GM23338 (cell line): ENCODE measurements at regions not wholly inside any gene's neighbourhood (a gene's known extent, or its start where the extent isn't known, plus 50 kb on each side); places are given as distances from the start of the nearest gene placed in this dataset.

Experiments used
- EZH2 ChIP-seq: fragments of 200-600 bp; sonication (generic); IDR thresholded peaks from one replicate; pipeline ENCODE4 v1.8.0; 2017; ENCODE audit warnings: antibody characterized with exemption, mild to moderate bottlenecking, low read depth; ENCODE audit not compliant: unreplicated experiment
- EZH2phosphoT487 ChIP-seq: fragments of 200-600 bp; sonication (generic); IDR thresholded peaks from one replicate; pipeline ENCODE4 v1.8.1; 2018; ENCODE audit warnings: antibody characterized with exemption; ENCODE audit not compliant: unreplicated experiment
- POLR2AphosphoS5 ChIP-seq: IDR thresholded peaks from 2 replicates; pipeline ENCODE4 v1.6.1; 2016; ENCODE audit warnings: antibody characterized with exemption, low read depth
- STAT1 ChIP-seq: IDR thresholded peaks from one replicate; pipeline ENCODE4 v1.6.1; 2016; ENCODE audit warnings: antibody characterized with exemption; ENCODE audit not compliant: unreplicated experiment
- TF ChIP-seq, protein P1 (sequence below), 2 experiments: fragments of 200-600 bp in 1 of 2; sonication (generic) in 1 of 2; conservative IDR thresholded peaks; 2 replicates each; pipeline versions ENCODE4 v1.5.1 to v1.6.1; 2016 to 2017; ENCODE audit warnings: antibody characterized with exemption in 2 of 2, low read depth in 2 of 2, mild to moderate bottlenecking in 2 of 2, moderate library complexity in 1 of 2
- TF ChIP-seq, protein P2 (sequence below): IDR thresholded peaks from one replicate; pipeline ENCODE4 v1.6.1; 2018; ENCODE audit warnings: antibody characterized with exemption; ENCODE audit not compliant: unreplicated experiment

DNA sequence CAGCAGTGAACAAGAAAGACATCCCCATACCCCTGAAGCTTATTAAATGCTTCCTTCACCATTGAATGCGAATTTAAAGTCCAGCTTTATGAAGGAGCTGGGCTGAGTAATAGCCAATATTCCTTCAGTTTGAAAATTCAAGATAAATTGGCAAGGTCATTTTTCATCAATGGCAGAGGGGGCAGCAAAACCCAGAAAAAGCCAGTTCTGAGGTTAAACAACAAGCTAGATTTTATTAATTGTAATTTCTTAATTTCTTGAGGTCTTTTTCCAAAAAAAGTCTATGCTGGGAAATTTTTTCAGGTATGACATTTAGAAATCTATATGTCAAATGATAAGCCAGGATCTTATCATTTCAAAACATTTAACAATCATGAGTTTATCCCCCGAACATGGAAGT, 808.9 kb downstream of the RPA4 start:
- TF ChIP-seq POLR2AphosphoS5 (no peak), EZH2phosphoT487 (no peak), STAT1 (no peak), EZH2 (no peak)
- TF ChIP-seq, protein P1, sequence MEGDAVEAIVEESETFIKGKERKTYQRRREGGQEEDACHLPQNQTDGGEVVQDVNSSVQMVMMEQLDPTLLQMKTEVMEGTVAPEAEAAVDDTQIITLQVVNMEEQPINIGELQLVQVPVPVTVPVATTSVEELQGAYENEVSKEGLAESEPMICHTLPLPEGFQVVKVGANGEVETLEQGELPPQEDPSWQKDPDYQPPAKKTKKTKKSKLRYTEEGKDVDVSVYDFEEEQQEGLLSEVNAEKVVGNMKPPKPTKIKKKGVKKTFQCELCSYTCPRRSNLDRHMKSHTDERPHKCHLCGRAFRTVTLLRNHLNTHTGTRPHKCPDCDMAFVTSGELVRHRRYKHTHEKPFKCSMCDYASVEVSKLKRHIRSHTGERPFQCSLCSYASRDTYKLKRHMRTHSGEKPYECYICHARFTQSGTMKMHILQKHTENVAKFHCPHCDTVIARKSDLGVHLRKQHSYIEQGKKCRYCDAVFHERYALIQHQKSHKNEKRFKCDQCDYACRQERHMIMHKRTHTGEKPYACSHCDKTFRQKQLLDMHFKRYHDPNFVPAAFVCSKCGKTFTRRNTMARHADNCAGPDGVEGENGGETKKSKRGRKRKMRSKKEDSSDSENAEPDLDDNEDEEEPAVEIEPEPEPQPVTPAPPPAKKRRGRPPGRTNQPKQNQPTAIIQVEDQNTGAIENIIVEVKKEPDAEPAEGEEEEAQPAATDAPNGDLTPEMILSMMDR (conservative IDR thresholded peaks at IDR 0.05; ENCODE audit: low read depth in 2 of 2) = peak in 1 of 2 experiments; percentile 28; a peak in 3 of 4 replicates
- TF ChIP-seq, protein P2, sequence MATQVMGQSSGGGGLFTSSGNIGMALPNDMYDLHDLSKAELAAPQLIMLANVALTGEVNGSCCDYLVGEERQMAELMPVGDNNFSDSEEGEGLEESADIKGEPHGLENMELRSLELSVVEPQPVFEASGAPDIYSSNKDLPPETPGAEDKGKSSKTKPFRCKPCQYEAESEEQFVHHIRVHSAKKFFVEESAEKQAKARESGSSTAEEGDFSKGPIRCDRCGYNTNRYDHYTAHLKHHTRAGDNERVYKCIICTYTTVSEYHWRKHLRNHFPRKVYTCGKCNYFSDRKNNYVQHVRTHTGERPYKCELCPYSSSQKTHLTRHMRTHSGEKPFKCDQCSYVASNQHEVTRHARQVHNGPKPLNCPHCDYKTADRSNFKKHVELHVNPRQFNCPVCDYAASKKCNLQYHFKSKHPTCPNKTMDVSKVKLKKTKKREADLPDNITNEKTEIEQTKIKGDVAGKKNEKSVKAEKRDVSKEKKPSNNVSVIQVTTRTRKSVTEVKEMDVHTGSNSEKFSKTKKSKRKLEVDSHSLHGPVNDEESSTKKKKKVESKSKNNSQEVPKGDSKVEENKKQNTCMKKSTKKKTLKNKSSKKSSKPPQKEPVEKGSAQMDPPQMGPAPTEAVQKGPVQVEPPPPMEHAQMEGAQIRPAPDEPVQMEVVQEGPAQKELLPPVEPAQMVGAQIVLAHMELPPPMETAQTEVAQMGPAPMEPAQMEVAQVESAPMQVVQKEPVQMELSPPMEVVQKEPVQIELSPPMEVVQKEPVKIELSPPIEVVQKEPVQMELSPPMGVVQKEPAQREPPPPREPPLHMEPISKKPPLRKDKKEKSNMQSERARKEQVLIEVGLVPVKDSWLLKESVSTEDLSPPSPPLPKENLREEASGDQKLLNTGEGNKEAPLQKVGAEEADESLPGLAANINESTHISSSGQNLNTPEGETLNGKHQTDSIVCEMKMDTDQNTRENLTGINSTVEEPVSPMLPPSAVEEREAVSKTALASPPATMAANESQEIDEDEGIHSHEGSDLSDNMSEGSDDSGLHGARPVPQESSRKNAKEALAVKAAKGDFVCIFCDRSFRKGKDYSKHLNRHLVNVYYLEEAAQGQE = no peak
